ENCODE measurements at regions not wholly inside any gene's neighbourhood (a gene's known extent, or its start where the extent isn't known, plus 50 kb on each side); places are given as distances from the start of the nearest gene placed in this dataset.

- TF ChIP-seq POLR2A (IDR thresholded peaks at IDR 0.05) (no peak), CTCF (IDR thresholded peaks at IDR 0.05) (peak in 1 of 6 experiments; percentile 13)
These were observed 216.3 kb downstream of the ESM1 start for GRCh38 chr5:54769072-54769471.

Measured in Peyer's patch (tissue), 4 donors.